ENCODE measurements at regions not wholly inside any gene's neighbourhood (a gene's known extent, or its start where the extent isn't known, plus 50 kb on each side); places are given as distances from the start of the nearest gene placed in this dataset.

DNA sequence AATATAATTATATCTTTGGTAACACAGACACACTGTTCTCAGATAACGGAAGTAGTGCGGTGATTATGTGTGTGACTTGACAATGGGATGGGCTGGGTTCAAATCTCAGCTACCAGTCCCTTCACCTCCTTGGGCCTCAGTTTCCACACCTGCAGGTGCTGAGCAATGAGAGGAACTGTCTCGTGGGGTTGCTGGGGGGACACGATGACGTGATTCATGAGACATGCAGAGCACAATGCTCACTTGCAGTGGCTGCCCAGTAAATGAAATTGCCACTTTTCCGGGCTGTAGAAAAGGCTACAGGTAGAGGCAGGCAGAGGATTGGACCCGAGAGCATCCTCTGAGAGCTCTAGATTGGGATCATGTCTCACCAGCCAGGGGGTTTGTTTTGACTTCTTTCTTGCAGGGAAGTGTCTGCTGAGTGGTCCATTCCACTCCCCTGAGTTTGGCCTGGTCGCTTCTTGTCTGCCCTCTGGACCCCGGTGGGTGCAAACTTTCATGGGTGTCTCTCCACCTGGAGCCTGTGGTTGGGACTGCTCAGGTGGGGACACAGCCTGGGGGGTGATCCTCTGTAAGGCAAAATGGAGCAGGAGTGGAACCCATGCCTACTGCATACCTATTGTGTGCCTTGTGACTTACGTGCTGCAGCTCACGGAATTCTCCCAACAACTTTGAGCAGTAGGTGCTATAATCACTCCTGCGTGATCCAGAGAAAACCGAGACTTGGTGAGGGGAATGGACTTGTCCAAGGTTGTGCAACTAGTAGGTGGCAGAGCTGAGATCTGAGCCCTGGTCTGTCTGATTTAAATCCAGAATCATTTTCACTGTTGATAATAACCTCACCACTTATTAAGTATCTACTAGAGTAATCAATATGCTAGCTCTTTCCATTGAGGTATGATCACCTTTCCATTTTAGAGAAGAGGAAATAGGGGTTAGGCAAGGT is 147.2 kb downstream of the CEBPB start:
- TF ChIP-seq, protein P1, sequence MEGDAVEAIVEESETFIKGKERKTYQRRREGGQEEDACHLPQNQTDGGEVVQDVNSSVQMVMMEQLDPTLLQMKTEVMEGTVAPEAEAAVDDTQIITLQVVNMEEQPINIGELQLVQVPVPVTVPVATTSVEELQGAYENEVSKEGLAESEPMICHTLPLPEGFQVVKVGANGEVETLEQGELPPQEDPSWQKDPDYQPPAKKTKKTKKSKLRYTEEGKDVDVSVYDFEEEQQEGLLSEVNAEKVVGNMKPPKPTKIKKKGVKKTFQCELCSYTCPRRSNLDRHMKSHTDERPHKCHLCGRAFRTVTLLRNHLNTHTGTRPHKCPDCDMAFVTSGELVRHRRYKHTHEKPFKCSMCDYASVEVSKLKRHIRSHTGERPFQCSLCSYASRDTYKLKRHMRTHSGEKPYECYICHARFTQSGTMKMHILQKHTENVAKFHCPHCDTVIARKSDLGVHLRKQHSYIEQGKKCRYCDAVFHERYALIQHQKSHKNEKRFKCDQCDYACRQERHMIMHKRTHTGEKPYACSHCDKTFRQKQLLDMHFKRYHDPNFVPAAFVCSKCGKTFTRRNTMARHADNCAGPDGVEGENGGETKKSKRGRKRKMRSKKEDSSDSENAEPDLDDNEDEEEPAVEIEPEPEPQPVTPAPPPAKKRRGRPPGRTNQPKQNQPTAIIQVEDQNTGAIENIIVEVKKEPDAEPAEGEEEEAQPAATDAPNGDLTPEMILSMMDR (optimal IDR thresholded peaks at IDR 0.05 in 1 of 3, IDR thresholded peaks at IDR 0.05 in 1 of 3, conservative IDR thresholded peaks at IDR 0.05 in 1 of 3; ENCODE audit: extremely low read depth in 1 of 3, insufficient read depth in 2 of 3, low read length in 3 of 3): no peak
- no peak for TF ChIP-seq EZH2 (IDR thresholded peaks at IDR 0.05; ENCODE audit: low read length)

All from keratinocyte (primary cell).